GM19438 (cell line): ENCODE measurements at regions not wholly inside any gene's neighbourhood (a gene's known extent, or its start where the extent isn't known, plus 50 kb on each side); places are given as distances from the start of the nearest gene placed in this dataset.

Source experiments
- ATAC-seq: cut with Tn5 transposase; IDR thresholded peaks from one replicate; pipeline ENCODE4 v1.9.1; 2021; ENCODE audit warnings: low read depth; ENCODE audit not compliant: unreplicated experiment

GRCh38 chr10:94274142-94274787 is 88.5 kb downstream of the NOC3L start:
- no peak for ATAC-seq

GRCh38 chr10:94276140-94276539 is 86.6 kb downstream of the NOC3L start:
- no peak for ATAC-seq

GRCh38 chr10:94277450-94277849 is 85.3 kb downstream of the NOC3L start:
- no peak for ATAC-seq

GRCh38 chr10:94279835-94280709 is 82.7 kb downstream of the NOC3L start:
- ATAC-seq = peak; percentile 64

GRCh38 chr10:94281654-94282053 is 81.1 kb downstream of the NOC3L start:
- no peak for ATAC-seq

- no peak for ATAC-seq
Observed at GRCh38 chr10:94282369-94282768, 80.4 kb downstream of the NOC3L start.
